ENCODE measurements at regions not wholly inside any gene's neighbourhood (a gene's known extent, or its start where the extent isn't known, plus 50 kb on each side); places are given as distances from the start of the nearest gene placed in this dataset.

- DNase-seq (ENCODE audit: low spot score), result no peak
- TF ChIP-seq, protein P1, sequence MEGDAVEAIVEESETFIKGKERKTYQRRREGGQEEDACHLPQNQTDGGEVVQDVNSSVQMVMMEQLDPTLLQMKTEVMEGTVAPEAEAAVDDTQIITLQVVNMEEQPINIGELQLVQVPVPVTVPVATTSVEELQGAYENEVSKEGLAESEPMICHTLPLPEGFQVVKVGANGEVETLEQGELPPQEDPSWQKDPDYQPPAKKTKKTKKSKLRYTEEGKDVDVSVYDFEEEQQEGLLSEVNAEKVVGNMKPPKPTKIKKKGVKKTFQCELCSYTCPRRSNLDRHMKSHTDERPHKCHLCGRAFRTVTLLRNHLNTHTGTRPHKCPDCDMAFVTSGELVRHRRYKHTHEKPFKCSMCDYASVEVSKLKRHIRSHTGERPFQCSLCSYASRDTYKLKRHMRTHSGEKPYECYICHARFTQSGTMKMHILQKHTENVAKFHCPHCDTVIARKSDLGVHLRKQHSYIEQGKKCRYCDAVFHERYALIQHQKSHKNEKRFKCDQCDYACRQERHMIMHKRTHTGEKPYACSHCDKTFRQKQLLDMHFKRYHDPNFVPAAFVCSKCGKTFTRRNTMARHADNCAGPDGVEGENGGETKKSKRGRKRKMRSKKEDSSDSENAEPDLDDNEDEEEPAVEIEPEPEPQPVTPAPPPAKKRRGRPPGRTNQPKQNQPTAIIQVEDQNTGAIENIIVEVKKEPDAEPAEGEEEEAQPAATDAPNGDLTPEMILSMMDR (IDR thresholded peaks at IDR 0.05; ENCODE audit: extremely low read depth, insufficient read depth, missing control alignments), result peak; percentile 48
- in situ Hi-C loops (cut with MboI; ENCODE audit: low pct_unique_long_range_greater_than_20kb, low sequenced_read_pairs, unreplicated experiment), result loop anchor here (25.0 kb wide), 1 partner anchor 258 kb away; no protein-coding TSS in a partner anchor
Observed at GRCh38 chr6:148179786-148180185, 162.9 kb upstream of the SASH1 start.

- DNase-seq (ENCODE audit: low spot score), result no peak
- in situ Hi-C loops (cut with MboI; ENCODE audit: low pct_unique_long_range_greater_than_20kb, low sequenced_read_pairs, unreplicated experiment), result loop anchor here (25.0 kb wide), 1 partner anchor 255 kb away; no protein-coding TSS in a partner anchor
- TF ChIP-seq, protein P1 (IDR thresholded peaks at IDR 0.05; ENCODE audit: extremely low read depth, insufficient read depth, missing control alignments), result no peak
Observed at GRCh38 chr6:148182378-148182777, 160.3 kb upstream of the SASH1 start.

GRCh38 chr6:148183776-148184175 is 158.9 kb upstream of the SASH1 start:
- in situ Hi-C loops (cut with MboI; ENCODE audit: low pct_unique_long_range_greater_than_20kb, low sequenced_read_pairs, unreplicated experiment), result loop anchor here (25.0 kb wide), 1 partner anchor 254 kb away; no protein-coding TSS in a partner anchor
- no peak for DNase-seq (ENCODE audit: low spot score)
- TF ChIP-seq, protein P1 (IDR thresholded peaks at IDR 0.05; ENCODE audit: extremely low read depth, insufficient read depth, missing control alignments), result no peak

DNA sequence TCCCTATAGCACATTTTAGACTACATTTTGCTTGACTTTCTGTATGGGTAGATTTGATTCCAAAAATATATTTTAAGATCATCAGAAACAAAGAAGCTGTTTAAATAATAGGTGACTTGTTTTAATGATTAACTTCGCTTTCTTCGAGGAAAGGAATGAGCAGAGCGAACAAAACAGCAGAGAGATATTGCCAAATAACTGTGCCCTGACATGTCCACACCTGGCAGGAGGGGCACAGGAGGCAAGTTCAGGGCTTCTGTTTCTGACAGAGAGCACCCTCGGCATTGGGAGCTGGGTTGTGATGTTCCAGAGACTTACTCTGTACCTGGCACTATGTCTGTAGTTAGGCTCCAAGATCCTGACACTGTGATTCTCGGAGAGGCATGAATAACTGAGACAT is 155.7 kb upstream of the SASH1 start:
- DNase-seq (ENCODE audit: low spot score), result no peak
- TF ChIP-seq, protein P1 (IDR thresholded peaks at IDR 0.05; ENCODE audit: extremely low read depth, insufficient read depth, missing control alignments), result no peak
- in situ Hi-C loops (cut with MboI; ENCODE audit: low pct_unique_long_range_greater_than_20kb, low sequenced_read_pairs, unreplicated experiment), result loop anchor here (25.0 kb wide), 1 partner anchor 250 kb away; no protein-coding TSS in a partner anchor

GRCh38 chr6:148192310-148192709 is 150.3 kb upstream of the SASH1 start:
- DNase-seq (ENCODE audit: low spot score), result no peak
- TF ChIP-seq, protein P1 (IDR thresholded peaks at IDR 0.05; ENCODE audit: extremely low read depth, insufficient read depth, missing control alignments), result no peak
- in situ Hi-C loops (cut with MboI; ENCODE audit: low pct_unique_long_range_greater_than_20kb, low sequenced_read_pairs, unreplicated experiment), result loop anchor here (25.0 kb wide), 1 partner anchor 245 kb away; no protein-coding TSS in a partner anchor

DNA sequence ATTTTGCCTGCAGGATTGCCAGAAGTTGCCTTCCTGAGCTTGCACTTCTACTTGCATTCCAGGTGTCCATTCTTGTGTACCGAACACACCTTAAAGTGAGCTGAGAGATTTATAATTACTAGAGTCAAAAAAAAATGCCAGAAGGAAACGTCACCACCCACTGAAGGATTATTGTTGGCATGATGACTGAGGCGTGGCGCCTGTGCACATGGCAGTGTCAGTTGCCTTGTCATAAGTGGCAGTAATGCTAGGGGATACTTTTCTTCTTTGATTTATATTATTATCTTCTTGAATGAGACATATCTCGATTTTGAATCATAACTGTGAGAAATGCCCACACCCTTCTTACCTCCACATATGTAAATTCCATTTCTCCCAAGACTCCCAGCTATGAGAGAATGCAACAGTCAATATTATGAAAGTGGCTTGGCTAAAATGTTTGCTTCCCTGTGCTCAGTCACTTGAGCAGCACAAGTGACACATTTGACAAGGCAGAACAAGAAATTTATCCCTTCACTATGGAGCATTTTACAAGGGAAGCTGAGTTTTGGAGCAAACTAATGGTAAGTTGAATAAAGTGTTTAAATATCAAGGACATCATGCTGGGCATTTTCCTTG is 149.5 kb upstream of the SASH1 start:
- no peak for DNase-seq (ENCODE audit: low spot score)
- in situ Hi-C loops (cut with MboI; ENCODE audit: low pct_unique_long_range_greater_than_20kb, low sequenced_read_pairs, unreplicated experiment), result loop anchor here (25.0 kb wide), 1 partner anchor 244 kb away; no protein-coding TSS in a partner anchor
- TF ChIP-seq, protein P1 (IDR thresholded peaks at IDR 0.05; ENCODE audit: extremely low read depth, insufficient read depth, missing control alignments), result no peak
